Mesenchymal stem cell (in vitro differentiated cells and primary cell): ENCODE measurements at regions not wholly inside any gene's neighbourhood (a gene's known extent, or its start where the extent isn't known, plus 50 kb on each side); places are given as distances from the start of the nearest gene placed in this dataset.
A peak's percentile ranks its signal among the peaks of the same experiment; 100 is the strongest.

Experiments used
- DNase-seq: peaks from one replicate; pipeline ENCODE4 v3.0.0-alpha.2; 2013
- H2AFZ ChIP-seq: one replicate; pipeline ENCODE4 v1.6.1; 2013; ENCODE audit warnings: low read depth, mild to moderate bottlenecking, control low read depth, inconsistent platforms, low read length, moderate library complexity
- H2AK5ac ChIP-seq: 2 replicates; pipeline ENCODE4 v1.6.1; 2013; ENCODE audit warnings: low read length, moderate library complexity, mild to moderate bottlenecking, inconsistent platforms; ENCODE audit not compliant: severe bottlenecking
- H2BK120ac ChIP-seq: one replicate; pipeline ENCODE4 v1.6.1; 2013; ENCODE audit warnings: low read depth, mild to moderate bottlenecking, inconsistent platforms, low read length, moderate library complexity
- H2BK12ac ChIP-seq, 2 experiments: one replicate each; pipeline ENCODE4 v1.6.1; 2013; ENCODE audit warnings: inconsistent platforms in 2 of 2, low read length in 2 of 2, mild to moderate bottlenecking in 2 of 2, moderate library complexity in 2 of 2, control low read depth in 1 of 2
- H2BK15ac ChIP-seq: one replicate; pipeline ENCODE4 v1.6.1; 2013; ENCODE audit warnings: mild to moderate bottlenecking, low read depth, inconsistent platforms; ENCODE audit not compliant: poor library complexity, severe bottlenecking
- H2BK5ac ChIP-seq: 2 replicates; pipeline ENCODE4 v1.6.1; 2013; ENCODE audit warnings: low read depth, mild to moderate bottlenecking, low read length, control low read depth, inconsistent platforms; ENCODE audit not compliant: poor library complexity, severe bottlenecking
- H3K14ac ChIP-seq, 2 experiments: one replicate each; pipeline ENCODE4 v1.6.1; 2013; ENCODE audit warnings: inconsistent platforms in 2 of 2, low read length in 2 of 2, control low read depth in 1 of 2, mild to moderate bottlenecking in 1 of 2, moderate library complexity in 1 of 2
- H3K18ac ChIP-seq, 2 experiments: one replicate each; pipeline ENCODE4 v1.6.1; 2013; ENCODE audit warnings: inconsistent platforms in 2 of 2, low read length in 2 of 2, control low read depth in 1 of 2, low read depth in 1 of 2, mild to moderate bottlenecking in 1 of 2
- H3K23ac ChIP-seq, 2 experiments: one replicate each; pipeline ENCODE4 v1.6.1; 2013; ENCODE audit warnings: inconsistent platforms in 2 of 2, low read length in 2 of 2, mild to moderate bottlenecking in 2 of 2, moderate library complexity in 2 of 2, control low read depth in 1 of 2
- H3K27ac ChIP-seq: 2 replicates; pipeline ENCODE4 v1.5.1; 2013; ENCODE audit warnings: mild to moderate bottlenecking, moderate library complexity, low read length, control low read depth, inconsistent platforms; ENCODE audit not compliant: poor library complexity, severe bottlenecking
- H3K27me3 ChIP-seq, 2 experiments: 2 replicates each; pipeline versions ENCODE4 v1.6.1 to v1.7.0; 2013; ENCODE audit warnings: low read length in 2 of 2, mild to moderate bottlenecking in 2 of 2, moderate library complexity in 2 of 2, control low read depth in 1 of 2, inconsistent platforms in 1 of 2; ENCODE audit not compliant: control insufficient read depth in 1 of 2, insufficient read depth in 1 of 2
- H3K36me3 ChIP-seq, 2 experiments: 2 replicates each; pipeline versions ENCODE4 v1.6.1 to v1.7.0; 2013; ENCODE audit warnings: low read length in 2 of 2, control low read depth in 1 of 2, inconsistent platforms in 1 of 2, low read depth in 1 of 2, mild to moderate bottlenecking in 1 of 2; ENCODE audit not compliant: insufficient read depth in 2 of 2, control insufficient read depth in 1 of 2
- H3K4ac ChIP-seq, 2 experiments: one replicate each; pipeline ENCODE4 v1.6.1; 2013; ENCODE audit warnings: inconsistent platforms in 2 of 2, low read length in 2 of 2, mild to moderate bottlenecking in 2 of 2, moderate library complexity in 2 of 2, control low read depth in 1 of 2, low read depth in 1 of 2
- H3K4me1 ChIP-seq: 2 replicates; pipeline ENCODE4 v1.6.1; 2013; ENCODE audit warnings: low read depth, low read length, control low read depth; ENCODE audit not compliant: control insufficient read depth, insufficient read depth
- H3K4me2 ChIP-seq: 2 replicates; pipeline ENCODE4 v1.6.1; 2013; ENCODE audit warnings: low read length, mild to moderate bottlenecking, inconsistent platforms; ENCODE audit not compliant: poor library complexity, severe bottlenecking
- H3K4me3 ChIP-seq, 2 experiments: 2 replicates each; pipeline versions ENCODE4 v1.5.1 to v1.7.0; 2013; ENCODE audit warnings: low read length in 2 of 2, mild to moderate bottlenecking in 2 of 2, control low read depth in 1 of 2, low read depth in 1 of 2; ENCODE audit not compliant: insufficient read depth in 1 of 2
- H3K79me1 ChIP-seq: replicated peaks from 2 replicates; pipeline ENCODE4 v1.6.1; 2013; ENCODE audit warnings: mild to moderate bottlenecking, control low read depth, low read length, inconsistent platforms; ENCODE audit not compliant: poor library complexity, severe bottlenecking
- H3K9ac ChIP-seq: 2 replicates; pipeline ENCODE4 v1.7.0; 2013; ENCODE audit warnings: mild to moderate bottlenecking, low read length, moderate library complexity
- H3K9me3 ChIP-seq: 2 replicates; pipeline ENCODE4 v1.7.0; 2013; ENCODE audit warnings: mild to moderate bottlenecking, low read length; ENCODE audit not compliant: control insufficient read depth
- H4K8ac ChIP-seq: one replicate; pipeline ENCODE4 v1.6.1; 2013; ENCODE audit warnings: inconsistent platforms, mild to moderate bottlenecking, low read length, moderate library complexity
- H4K91ac ChIP-seq: one replicate; pipeline ENCODE4 v1.6.1; 2013; ENCODE audit warnings: mild to moderate bottlenecking, low read length, inconsistent platforms
- WGBS: methylation state at CpG from one replicate; pipeline ENCODE4 v1.1.7; 2013; ENCODE audit warnings: mixed read lengths; 5-methylcytosine and 5-hydroxymethylcytosine counted together

GRCh38 chr16:64621616-64622015 lies 500.2 kb downstream of the CDH11 start:
- Histone ChIP-seq H3K27me3 (no peaks in the 10 kb centered on the region), H2BK15ac (no peak overlapping the region), H3K36me3 (no peaks in the 10 kb centered on the region), H2AK5ac (no peak overlapping the region), H3K23ac (no peak overlapping the region), H2BK12ac (no peak overlapping the region), H3K9me3 (no peaks in the 10 kb centered on the region), H3K79me1 (no peaks in the 10 kb centered on the region), H2BK120ac (no peak overlapping the region), H2BK5ac (no peak overlapping the region), H3K4me1 (no peaks in the 10 kb centered on the region), H3K4ac (no peak overlapping the region), H3K9ac (no peak overlapping the region), H2AFZ (no peak overlapping the region), H3K4me3 (no peak overlapping the region), H3K27ac (no peak overlapping the region), H4K91ac (no peak overlapping the region), H3K18ac (no peak overlapping the region), H3K4me2 (no peak overlapping the region), H4K8ac (no peak overlapping the region), H3K14ac (no peak overlapping the region)
- WGBS: 91% methylated on average over 1 of the region's 1 CpG
- DNase-seq: no peak

- no peak for DNase-seq
- Histone ChIP-seq H4K8ac (no peak overlapping the region), H3K9ac (no peak overlapping the region), H3K36me3 (no peaks in the 10 kb centered on the region), H3K27ac (no peak overlapping the region), H3K4ac (no peak overlapping the region), H3K9me3 (peaks cover 4% of the 10 kb centered on the region), H2BK5ac (no peak overlapping the region), H2AK5ac (no peak overlapping the region), H3K4me1 (peaks cover 6% of the 10 kb centered on the region), H4K91ac (no peak overlapping the region), H2AFZ (no peak overlapping the region), H2BK12ac (no peak overlapping the region), H3K79me1 (no peaks in the 10 kb centered on the region), H2BK120ac (no peak overlapping the region), H3K4me2 (no peak overlapping the region), H3K18ac (no peak overlapping the region), H3K4me3 (no peak overlapping the region), H2BK15ac (no peak overlapping the region), H3K27me3 (no peaks in the 10 kb centered on the region), H3K14ac (no peak overlapping the region), H3K23ac (no peak overlapping the region)
- WGBS: 81% methylated on average over 1 of the region's 1 CpG
Observed at GRCh38 chr16:64617836-64618476, 503.9 kb downstream of the CDH11 start.

- peak overlapping the region; percentile 62 for H4K91ac ChIP-seq
- no peak overlapping the region for H3K4ac ChIP-seq
- H3K27ac ChIP-seq: no peak overlapping the region
- no peak overlapping the region for H3K14ac ChIP-seq
- DNase-seq: peak; percentile 41
- H3K4me3 ChIP-seq: no peak overlapping the region
- peaks cover 4% of the 10 kb centered on the region for H3K9me3 ChIP-seq
- no peaks in the 10 kb centered on the region for H3K36me3 ChIP-seq
- no peaks in the 10 kb centered on the region for H3K27me3 ChIP-seq
- no peak overlapping the region for H2BK120ac ChIP-seq
- no peak overlapping the region for H3K9ac ChIP-seq
- no peaks in the 10 kb centered on the region for H3K79me1 ChIP-seq
- peak overlapping the region in 1 of 2 experiments; percentile 49 for H2BK12ac ChIP-seq
- no peak overlapping the region for H4K8ac ChIP-seq
- peak overlapping the region in 1 of 2 experiments; percentile 76 for H3K18ac ChIP-seq
- H2BK5ac ChIP-seq: no peak overlapping the region
- WGBS: 68% methylated on average over 4 of the region's 6 CpGs
- no peak overlapping the region for H2BK15ac ChIP-seq
- H3K4me1 ChIP-seq: peaks cover 6% of the 10 kb centered on the region
- peak overlapping the region; percentile 42 for H2AFZ ChIP-seq
- no peak overlapping the region for H3K23ac ChIP-seq
- H2AK5ac ChIP-seq: no peak overlapping the region
- no peak overlapping the region for H3K4me2 ChIP-seq
Observed at GRCh38 chr16:64615630-64616280, 506.1 kb downstream of the CDH11 start.

- no peak overlapping the region for H3K18ac ChIP-seq
- no peak overlapping the region for H2BK12ac ChIP-seq
- H3K4me2 ChIP-seq: no peak overlapping the region
- DNase-seq: no peak
- H2BK15ac ChIP-seq: no peak overlapping the region
- no peaks in the 10 kb centered on the region for H3K4me1 ChIP-seq
- H2AK5ac ChIP-seq: no peak overlapping the region
- H2BK5ac ChIP-seq: no peak overlapping the region
- no peak overlapping the region for H4K91ac ChIP-seq
- peaks cover 4% of the 10 kb centered on the region for H3K9me3 ChIP-seq
- H2AFZ ChIP-seq: no peak overlapping the region
- H3K4ac ChIP-seq: no peak overlapping the region
- no peak overlapping the region for H2BK120ac ChIP-seq
- H3K36me3 ChIP-seq: no peaks in the 10 kb centered on the region
- no peak overlapping the region for H4K8ac ChIP-seq
- no peak overlapping the region for H3K27ac ChIP-seq
- no peak overlapping the region for H3K23ac ChIP-seq
- no peak overlapping the region for H3K14ac ChIP-seq
- H3K4me3 ChIP-seq: no peak overlapping the region
- H3K27me3 ChIP-seq: no peaks in the 10 kb centered on the region
- no peak overlapping the region for H3K9ac ChIP-seq
- H3K79me1 ChIP-seq: no peaks in the 10 kb centered on the region
Observed at GRCh38 chr16:64596196-64596595, 525.7 kb downstream of the CDH11 start.
